GM23338 (cell line): ENCODE measurements at regions not wholly inside any gene's neighbourhood (a gene's known extent, or its start where the extent isn't known, plus 50 kb on each side); places are given as distances from the start of the nearest gene placed in this dataset.

Experiments
- ATAC-seq: fragments of 200-7000 bp; cut with Tn5 transposase; 3 replicates; pipeline ENCODE4 v1.9.1; 2020
- DNase-seq: peaks from one replicate; pipeline ENCODE4 v3.0.0-alpha.2; 2015; ENCODE audit warnings: low spot score
- H2AFZ ChIP-seq: fragments of 200-600 bp; sonication (generic); 2 replicates; pipeline ENCODE4 v1.8.0; 2016; ENCODE audit warnings: antibody characterized with exemption, mild to moderate bottlenecking, moderate library complexity
- H3F3A ChIP-seq: fragments of 200-600 bp; sonication (generic); replicated peaks from 2 replicates; pipeline ENCODE4 v1.8.0; 2017; ENCODE audit warnings: antibody characterized with exemption, mixed run types, low read depth
- H3K27ac ChIP-seq: fragments of 200-600 bp; sonication (generic); 2 replicates; pipeline ENCODE4 v1.6.1; 2016; ENCODE audit warnings: low read depth
- H3K27me3 ChIP-seq: fragments of 200-600 bp; sonication (generic); 2 replicates; pipeline ENCODE4 v1.8.0; 2016; ENCODE audit warnings: mild to moderate bottlenecking, mixed run types, moderate library complexity; ENCODE audit not compliant: insufficient read depth
- H3K36me3 ChIP-seq: fragments of 200-600 bp; sonication (generic); 2 replicates; pipeline ENCODE4 v1.8.0; 2016; ENCODE audit warnings: mild to moderate bottlenecking; ENCODE audit not compliant: insufficient read depth
- H3K4me1 ChIP-seq: fragments of 200-600 bp; sonication (generic); 2 replicates; pipeline ENCODE4 v1.8.0; 2016; ENCODE audit warnings: mild to moderate bottlenecking, moderate library complexity; ENCODE audit not compliant: insufficient read depth
- H3K4me2 ChIP-seq: fragments of 200-600 bp; sonication (generic); 2 replicates; pipeline ENCODE4 v1.7.1; 2017; ENCODE audit warnings: mixed run types
- H3K4me3 ChIP-seq: fragments of 200-600 bp; sonication (generic); 2 replicates; pipeline ENCODE4 v1.6.1; 2016; ENCODE audit warnings: mixed run types
- H3K79me2 ChIP-seq: fragments of 200-600 bp; sonication (generic); replicated peaks from 2 replicates; pipeline ENCODE4 v1.8.0; 2017; ENCODE audit warnings: mild to moderate bottlenecking; ENCODE audit not compliant: insufficient read depth
- H3K9me2 ChIP-seq: fragments of 200-600 bp; sonication (generic); 2 replicates; pipeline ENCODE4 v1.8.0; 2017; ENCODE audit not compliant: insufficient read depth
- H4K20me1 ChIP-seq: fragments of 200-600 bp; sonication (generic); replicated peaks from 2 replicates; pipeline ENCODE4 v1.8.0; 2017; ENCODE audit warnings: mild to moderate bottlenecking; ENCODE audit not compliant: insufficient read depth
- H3K27ac Mint-ChIP-seq: 2 replicates; pipeline ENCODE4 v1.8.0; 2020; ENCODE audit warnings: inconsistent platforms, mild to moderate bottlenecking, moderate library complexity, mixed read lengths
- H3K27me3 Mint-ChIP-seq: 3 replicates; pipeline ENCODE4 v1.8.0; 2022; ENCODE audit warnings: low read depth, mild to moderate bottlenecking, moderate library complexity, mixed read lengths, inconsistent platforms; ENCODE audit not compliant: insufficient read depth, poor library complexity
- H3K36me3 Mint-ChIP-seq: 3 replicates; pipeline ENCODE4 v1.8.0; 2021; ENCODE audit warnings: low read depth, mild to moderate bottlenecking, inconsistent platforms, moderate library complexity, mixed read lengths
- H3K4me1 Mint-ChIP-seq: 3 replicates; pipeline ENCODE4 v1.8.0; 2020; ENCODE audit warnings: mild to moderate bottlenecking, inconsistent platforms, mixed read lengths
- H3K4me3 Mint-ChIP-seq: 3 replicates; pipeline ENCODE4 v1.8.0; 2021; ENCODE audit warnings: moderate library complexity, mild to moderate bottlenecking, inconsistent platforms, mixed read lengths
- H3K9me3 Mint-ChIP-seq: 3 replicates; pipeline ENCODE4 v1.8.0; 2020; ENCODE audit warnings: moderate library complexity, mild to moderate bottlenecking, inconsistent platforms, mixed read lengths
- CREB1 ChIP-seq: fragments of 250-450 bp; sonication (Bioruptor Pico); IDR thresholded peaks from 2 replicates; pipeline ENCODE4 v1.5.0; 2020; ENCODE audit warnings: low read depth, mild to moderate bottlenecking, moderate library complexity
- JUNB ChIP-seq: IDR thresholded peaks from one replicate; pipeline ENCODE4 v1.6.1; 2016; ENCODE audit warnings: antibody characterized with exemption; ENCODE audit not compliant: unreplicated experiment
- POLR2AphosphoS5 ChIP-seq: IDR thresholded peaks from 2 replicates; pipeline ENCODE4 v1.6.1; 2016; ENCODE audit warnings: antibody characterized with exemption, low read depth
- STAT1 ChIP-seq: IDR thresholded peaks from one replicate; pipeline ENCODE4 v1.6.1; 2016; ENCODE audit warnings: antibody characterized with exemption; ENCODE audit not compliant: unreplicated experiment
- ZNF114 ChIP-seq: fragments of 250-450 bp; sonication (Bioruptor Pico); IDR thresholded peaks from 2 replicates; pipeline ENCODE4 v1.5.0; 2020; ENCODE audit warnings: mild to moderate bottlenecking, moderate library complexity
- ZNF331 ChIP-seq: fragments of 250-450 bp; sonication (Bioruptor Pico); IDR thresholded peaks from 2 replicates; pipeline ENCODE4 v1.5.0; 2020; ENCODE audit warnings: low read depth, mild to moderate bottlenecking, moderate library complexity
- TF ChIP-seq, protein P1 (sequence below), 2 experiments: fragments of 200-600 bp in 1 of 2; sonication (generic) in 1 of 2; conservative IDR thresholded peaks; 2 replicates each; pipeline versions ENCODE4 v1.5.1 to v1.6.1; 2016 to 2017; ENCODE audit warnings: antibody characterized with exemption in 2 of 2, low read depth in 2 of 2, mild to moderate bottlenecking in 2 of 2, moderate library complexity in 1 of 2
- TF ChIP-seq, protein P2 (sequence below): IDR thresholded peaks from one replicate; pipeline ENCODE4 v1.6.1; 2018; ENCODE audit warnings: antibody characterized with exemption; ENCODE audit not compliant: unreplicated experiment

DNA sequence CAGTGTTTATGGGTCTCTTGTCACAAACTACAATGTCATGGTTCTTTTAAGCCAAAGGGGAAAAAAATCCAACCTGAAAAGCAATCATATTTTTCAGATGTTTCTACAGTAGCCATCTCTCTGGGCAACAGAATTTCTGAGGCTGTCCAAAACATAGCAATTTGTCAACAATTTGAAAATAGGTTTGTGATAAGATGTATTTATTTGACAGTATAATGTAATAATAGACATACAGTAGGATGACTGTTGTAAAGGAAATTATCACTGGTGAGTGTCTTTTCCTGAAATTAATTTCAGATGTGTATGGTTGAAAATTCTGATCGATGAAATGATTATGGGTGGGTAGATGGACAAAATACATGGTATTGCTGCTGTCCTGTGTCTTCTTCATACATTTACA, 1230.1 kb upstream of the CDH2 start (continued):
- TF ChIP-seq, protein P1, sequence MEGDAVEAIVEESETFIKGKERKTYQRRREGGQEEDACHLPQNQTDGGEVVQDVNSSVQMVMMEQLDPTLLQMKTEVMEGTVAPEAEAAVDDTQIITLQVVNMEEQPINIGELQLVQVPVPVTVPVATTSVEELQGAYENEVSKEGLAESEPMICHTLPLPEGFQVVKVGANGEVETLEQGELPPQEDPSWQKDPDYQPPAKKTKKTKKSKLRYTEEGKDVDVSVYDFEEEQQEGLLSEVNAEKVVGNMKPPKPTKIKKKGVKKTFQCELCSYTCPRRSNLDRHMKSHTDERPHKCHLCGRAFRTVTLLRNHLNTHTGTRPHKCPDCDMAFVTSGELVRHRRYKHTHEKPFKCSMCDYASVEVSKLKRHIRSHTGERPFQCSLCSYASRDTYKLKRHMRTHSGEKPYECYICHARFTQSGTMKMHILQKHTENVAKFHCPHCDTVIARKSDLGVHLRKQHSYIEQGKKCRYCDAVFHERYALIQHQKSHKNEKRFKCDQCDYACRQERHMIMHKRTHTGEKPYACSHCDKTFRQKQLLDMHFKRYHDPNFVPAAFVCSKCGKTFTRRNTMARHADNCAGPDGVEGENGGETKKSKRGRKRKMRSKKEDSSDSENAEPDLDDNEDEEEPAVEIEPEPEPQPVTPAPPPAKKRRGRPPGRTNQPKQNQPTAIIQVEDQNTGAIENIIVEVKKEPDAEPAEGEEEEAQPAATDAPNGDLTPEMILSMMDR (conservative IDR thresholded peaks at IDR 0.05; ENCODE audit: low read depth in 2 of 2): no peak
- TF ChIP-seq POLR2AphosphoS5: no peak
- TF ChIP-seq, protein P2, sequence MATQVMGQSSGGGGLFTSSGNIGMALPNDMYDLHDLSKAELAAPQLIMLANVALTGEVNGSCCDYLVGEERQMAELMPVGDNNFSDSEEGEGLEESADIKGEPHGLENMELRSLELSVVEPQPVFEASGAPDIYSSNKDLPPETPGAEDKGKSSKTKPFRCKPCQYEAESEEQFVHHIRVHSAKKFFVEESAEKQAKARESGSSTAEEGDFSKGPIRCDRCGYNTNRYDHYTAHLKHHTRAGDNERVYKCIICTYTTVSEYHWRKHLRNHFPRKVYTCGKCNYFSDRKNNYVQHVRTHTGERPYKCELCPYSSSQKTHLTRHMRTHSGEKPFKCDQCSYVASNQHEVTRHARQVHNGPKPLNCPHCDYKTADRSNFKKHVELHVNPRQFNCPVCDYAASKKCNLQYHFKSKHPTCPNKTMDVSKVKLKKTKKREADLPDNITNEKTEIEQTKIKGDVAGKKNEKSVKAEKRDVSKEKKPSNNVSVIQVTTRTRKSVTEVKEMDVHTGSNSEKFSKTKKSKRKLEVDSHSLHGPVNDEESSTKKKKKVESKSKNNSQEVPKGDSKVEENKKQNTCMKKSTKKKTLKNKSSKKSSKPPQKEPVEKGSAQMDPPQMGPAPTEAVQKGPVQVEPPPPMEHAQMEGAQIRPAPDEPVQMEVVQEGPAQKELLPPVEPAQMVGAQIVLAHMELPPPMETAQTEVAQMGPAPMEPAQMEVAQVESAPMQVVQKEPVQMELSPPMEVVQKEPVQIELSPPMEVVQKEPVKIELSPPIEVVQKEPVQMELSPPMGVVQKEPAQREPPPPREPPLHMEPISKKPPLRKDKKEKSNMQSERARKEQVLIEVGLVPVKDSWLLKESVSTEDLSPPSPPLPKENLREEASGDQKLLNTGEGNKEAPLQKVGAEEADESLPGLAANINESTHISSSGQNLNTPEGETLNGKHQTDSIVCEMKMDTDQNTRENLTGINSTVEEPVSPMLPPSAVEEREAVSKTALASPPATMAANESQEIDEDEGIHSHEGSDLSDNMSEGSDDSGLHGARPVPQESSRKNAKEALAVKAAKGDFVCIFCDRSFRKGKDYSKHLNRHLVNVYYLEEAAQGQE: no peak
- TF ChIP-seq ZNF114 (CRISPR knock-in tag): no peak
- TF ChIP-seq CREB1 (CRISPR knock-in tag): no peak
- no peak for TF ChIP-seq JUNB
- TF ChIP-seq STAT1: no peak

DNA sequence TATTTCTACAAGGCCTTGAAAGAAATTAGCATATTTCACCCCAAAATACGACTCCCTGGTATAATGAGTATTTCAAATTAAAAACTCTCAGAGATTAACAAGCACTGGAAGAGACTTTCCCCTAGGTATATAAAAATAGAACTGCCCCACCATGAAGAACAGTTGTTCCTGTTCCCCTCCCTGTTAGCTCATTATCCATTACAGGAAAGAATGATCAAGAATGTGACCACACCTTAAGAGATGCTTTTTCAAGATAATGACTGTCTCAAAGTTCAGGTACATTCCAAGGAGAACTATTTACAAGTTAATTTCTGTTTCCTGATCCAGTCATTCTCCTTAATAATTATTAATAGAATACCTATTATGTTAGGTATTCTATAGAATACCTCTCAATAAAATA, 1220.6 kb upstream of the CDH2 start:
- H3K4me3 ChIP-seq: no peak overlapping the region
- no peaks in the 10 kb centered on the region for H3F3A ChIP-seq
- no peak overlapping the region for H3K27ac Mint-ChIP-seq
- no peaks in the 10 kb centered on the region for H3K4me1 ChIP-seq
- H3K36me3 ChIP-seq: no peaks in the 10 kb centered on the region
- H2AFZ ChIP-seq: no peak overlapping the region
- H3K36me3 Mint-ChIP-seq: no peaks in the 10 kb centered on the region; the same call in 2 of the 3 replicates
- H3K4me2 ChIP-seq: no peak overlapping the region
- peaks cover 8% of the 10 kb centered on the region; the same call in 2 of the 3 replicates for H3K9me3 Mint-ChIP-seq
- no peak for DNase-seq
- no peaks in the 10 kb centered on the region for H3K79me2 ChIP-seq
- H3K27me3 Mint-ChIP-seq: peaks cover 2% of the 10 kb centered on the region
- H4K20me1 ChIP-seq: no peaks in the 10 kb centered on the region
- H3K27me3 ChIP-seq: no peaks in the 10 kb centered on the region
- H3K4me1 Mint-ChIP-seq: no peaks in the 10 kb centered on the region
- no peak overlapping the region for H3K4me3 Mint-ChIP-seq
- H3K27ac ChIP-seq: no peak overlapping the region
- no peak for ATAC-seq
- peaks cover 8% of the 10 kb centered on the region; the same call in 1 of the 2 replicates for H3K9me2 ChIP-seq
- TF ChIP-seq ZNF331 (CRISPR knock-in tag) (no peak), ZNF114 (CRISPR knock-in tag) (no peak)
